AG04450 (cell line): ENCODE measurements at regions not wholly inside any gene's neighbourhood (a gene's known extent, or its start where the extent isn't known, plus 50 kb on each side); places are given as distances from the start of the nearest gene placed in this dataset.

ENCODE experiments used
- CTCF ChIA-PET: fragments of 300-600, 350-600 bp; formaldehyde crosslinking; extraction: SDS; loops from one replicate; lab custom pipeline; 2022; ENCODE audit warnings: antibody characterized with exemption, inconsistent platforms; lab: Charles Lee
- POLR2A ChIA-PET: fragments of 350-600 bp; formaldehyde crosslinking; extraction: SDS; loops from one replicate; lab custom pipeline; 2021; ENCODE audit warnings: antibody characterized with exemption, inconsistent platforms; lab: Yijun Ruan, JAX
- DNase-seq: peaks from one replicate; pipeline ENCODE4 v3.0.0-alpha.2; 2011; ENCODE audit warnings: low read depth, low spot score
- H3K27ac ChIP-seq: one replicate; pipeline ENCODE4 v1.5.1; 2012; ENCODE audit warnings: low read depth, low read length, control low read depth
- H3K27me3 ChIP-seq: one replicate; pipeline ENCODE4 v1.6.0; 2012; ENCODE audit warnings: low read length; ENCODE audit not compliant: control insufficient read depth, insufficient read depth
- H3K4me3 ChIP-seq: 2 replicates; pipeline ENCODE4 v1.5.1; 2011; ENCODE audit warnings: mild to moderate bottlenecking, low read depth, low read length, control low read depth
- H3K9me3 ChIP-seq: 2 replicates; pipeline ENCODE4 v1.5.1; 2012; ENCODE audit warnings: low read length; ENCODE audit not compliant: control insufficient read depth, insufficient read depth
- CTCF ChIP-seq: IDR thresholded peaks from 2 replicates; pipeline ENCODE4 v1.5.1; 2011; ENCODE audit warnings: low read depth, low read length, control low read depth, inconsistent platforms

DNA sequence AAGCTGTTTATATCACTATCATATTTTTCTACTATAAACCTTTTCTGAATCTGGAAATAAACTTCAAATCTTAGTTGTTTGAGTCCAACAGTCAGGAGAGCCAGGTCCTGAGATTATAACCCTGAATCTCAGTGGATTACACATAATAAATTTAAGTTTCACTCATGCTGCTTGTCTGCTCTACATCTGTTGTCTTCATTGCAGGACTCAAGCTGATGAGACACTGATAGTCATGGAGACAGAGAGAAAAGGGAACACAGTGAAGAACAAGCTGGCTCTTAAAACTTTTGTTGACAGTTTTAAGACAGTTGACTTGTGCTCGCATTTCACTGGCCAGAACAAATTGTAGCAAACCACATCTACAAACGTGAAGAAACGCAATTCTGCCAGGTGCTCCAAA, 327.0 kb upstream of the CTSO start:
- POLR2A ChIA-PET, result no interaction called here
- no peak for TF ChIP-seq CTCF
- Histone ChIP-seq H3K27ac (no peak overlapping the region), H3K4me3 (no peak overlapping the region), H3K27me3 (no peaks in the 10 kb centered on the region), H3K9me3 (peaks cover 2% of the 10 kb centered on the region; the same call in 1 of the 2 replicates)
- no peak for DNase-seq
- CTCF ChIA-PET, result no interaction called here

DNA sequence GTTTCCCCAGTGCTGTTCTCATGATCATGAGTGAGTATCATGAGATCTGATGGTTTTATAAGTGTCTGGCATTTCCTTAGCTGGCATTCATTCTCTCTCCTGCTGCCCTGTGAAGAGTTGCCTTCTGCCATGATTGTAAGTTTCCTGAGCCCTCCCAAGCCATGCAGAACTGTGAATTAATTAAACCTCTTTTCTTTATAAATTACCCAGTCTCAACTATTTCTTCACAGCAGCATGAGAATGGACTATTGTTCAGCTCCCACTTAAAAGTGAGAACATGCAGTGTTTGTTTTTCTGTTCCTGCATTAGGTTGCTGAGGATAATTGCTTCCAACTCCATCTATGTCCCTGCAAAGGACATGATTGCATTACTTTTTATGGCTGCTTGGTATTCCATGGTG, 311.7 kb upstream of the CTSO start:
- H3K9me3 ChIP-seq, result no peaks in the 10 kb centered on the region
- ChIA-PET POLR2A (no interaction called here), CTCF (no interaction called here)
- no peak overlapping the region for H3K27ac ChIP-seq
- no peaks in the 10 kb centered on the region for H3K27me3 ChIP-seq
- DNase-seq, result no peak
- no peak overlapping the region for H3K4me3 ChIP-seq
- TF ChIP-seq CTCF, result no peak

- no peak for TF ChIP-seq CTCF
- Histone ChIP-seq H3K9me3 (no peaks in the 10 kb centered on the region), H3K4me3 (no peak overlapping the region), H3K27me3 (no peaks in the 10 kb centered on the region), H3K27ac (no peak overlapping the region)
- no peak for DNase-seq
- ChIA-PET CTCF (no interaction called here), POLR2A (no interaction called here)
These were observed 307.6 kb upstream of the CTSO start for GRCh38 chr4:156261230-156261629.

- ChIA-PET CTCF (no interaction called here), POLR2A (no interaction called here)
- DNase-seq, result no peak
- H3K27ac ChIP-seq, result no peak overlapping the region
- H3K9me3 ChIP-seq, result no peaks in the 10 kb centered on the region
- no peak overlapping the region for H3K4me3 ChIP-seq
- no peaks in the 10 kb centered on the region for H3K27me3 ChIP-seq
- no peak for TF ChIP-seq CTCF
These were observed 301.8 kb upstream of the CTSO start for GRCh38 chr4:156255230-156256007.

- H3K27me3 ChIP-seq, result no peaks in the 10 kb centered on the region
- H3K9me3 ChIP-seq, result no peaks in the 10 kb centered on the region
- no peak for DNase-seq
- TF ChIP-seq CTCF, result no peak
- ChIA-PET POLR2A (no interaction called here), CTCF (no interaction called here)
- H3K4me3 ChIP-seq, result no peak overlapping the region
- no peak overlapping the region for H3K27ac ChIP-seq
These were observed 298.8 kb upstream of the CTSO start for GRCh38 chr4:156252358-156252921.
